ENCODE measurements at regions not wholly inside any gene's neighbourhood (a gene's known extent, or its start where the extent isn't known, plus 50 kb on each side); places are given as distances from the start of the nearest gene placed in this dataset.

DNA sequence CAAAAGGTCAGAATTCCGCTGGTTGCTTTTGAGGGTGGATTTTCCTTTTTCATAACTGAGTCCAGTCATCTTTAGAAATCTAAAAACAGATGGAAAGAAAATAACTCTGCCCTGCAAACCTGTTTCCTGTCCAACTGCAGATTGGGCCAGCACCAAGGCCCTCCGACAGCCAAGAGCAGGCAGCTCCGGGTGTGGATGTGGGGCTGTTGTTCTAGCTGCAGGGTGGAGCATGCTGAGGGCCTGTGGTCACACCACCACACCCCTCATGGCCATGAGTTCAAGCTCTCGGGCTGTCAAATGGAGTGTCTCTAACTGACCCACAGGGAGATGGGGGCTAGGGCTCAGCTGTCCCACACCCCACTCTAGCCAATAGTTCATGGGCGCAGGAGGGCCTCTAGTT is 69.3 kb upstream of the BZW1 start:
- TF ChIP-seq, protein P1, sequence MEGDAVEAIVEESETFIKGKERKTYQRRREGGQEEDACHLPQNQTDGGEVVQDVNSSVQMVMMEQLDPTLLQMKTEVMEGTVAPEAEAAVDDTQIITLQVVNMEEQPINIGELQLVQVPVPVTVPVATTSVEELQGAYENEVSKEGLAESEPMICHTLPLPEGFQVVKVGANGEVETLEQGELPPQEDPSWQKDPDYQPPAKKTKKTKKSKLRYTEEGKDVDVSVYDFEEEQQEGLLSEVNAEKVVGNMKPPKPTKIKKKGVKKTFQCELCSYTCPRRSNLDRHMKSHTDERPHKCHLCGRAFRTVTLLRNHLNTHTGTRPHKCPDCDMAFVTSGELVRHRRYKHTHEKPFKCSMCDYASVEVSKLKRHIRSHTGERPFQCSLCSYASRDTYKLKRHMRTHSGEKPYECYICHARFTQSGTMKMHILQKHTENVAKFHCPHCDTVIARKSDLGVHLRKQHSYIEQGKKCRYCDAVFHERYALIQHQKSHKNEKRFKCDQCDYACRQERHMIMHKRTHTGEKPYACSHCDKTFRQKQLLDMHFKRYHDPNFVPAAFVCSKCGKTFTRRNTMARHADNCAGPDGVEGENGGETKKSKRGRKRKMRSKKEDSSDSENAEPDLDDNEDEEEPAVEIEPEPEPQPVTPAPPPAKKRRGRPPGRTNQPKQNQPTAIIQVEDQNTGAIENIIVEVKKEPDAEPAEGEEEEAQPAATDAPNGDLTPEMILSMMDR (IDR thresholded peaks at IDR 0.05), result no peak
- TF ChIP-seq EZH2 (IDR thresholded peaks at IDR 0.05), result no peak

Data from neural progenitor cell (in vitro differentiated cells).